GM12874 (cell line): ENCODE measurements at regions not wholly inside any gene's neighbourhood (a gene's known extent, or its start where the extent isn't known, plus 50 kb on each side); places are given as distances from the start of the nearest gene placed in this dataset.

Experiments used
- CTCF ChIP-seq: IDR thresholded peaks from 2 replicates; pipeline ENCODE4 v1.5.1; 2011; ENCODE audit warnings: low read depth, mild to moderate bottlenecking, control low read depth, low read length, moderate library complexity; ENCODE audit not compliant: insufficient read depth

- no peak for TF ChIP-seq CTCF
These were observed 390.9 kb downstream of the TEX13C start for GRCh38 chrX:125710403-125711062.

GRCh38 chrX:125711103-125711502 is 391.4 kb downstream of the TEX13C start:
- no peak for TF ChIP-seq CTCF

- no peak for TF ChIP-seq CTCF
These were observed 394.0 kb downstream of the TEX13C start for GRCh38 chrX:125713633-125714032.

GRCh38 chrX:125727117-125727516 is 407.4 kb downstream of the TEX13C start:
- no peak for TF ChIP-seq CTCF

GRCh38 chrX:125736008-125736729 is 416.5 kb downstream of the TEX13C start:
- no peak for TF ChIP-seq CTCF

GRCh38 chrX:125742811-125743210 is 423.1 kb downstream of the TEX13C start:
- no peak for TF ChIP-seq CTCF

GRCh38 chrX:125744914-125745313 is 421.2 kb downstream of the DCAF12L2 start:
- TF ChIP-seq CTCF, result no peak
